T follicular helper cell (primary cell): ENCODE measurements at regions not wholly inside any gene's neighbourhood (a gene's known extent, or its start where the extent isn't known, plus 50 kb on each side); places are given as distances from the start of the nearest gene placed in this dataset.
"Not testable (repeated sequence)": the region's sequence is repeated elsewhere in the genome, so short reads cannot be mapped to it uniquely, and the experiment has no call there.

Experiments used
- DNase-seq: peaks from one replicate; pipeline ENCODE4 v3.0.0-alpha.2; 2020; ENCODE audit warnings: low read depth

DNA sequence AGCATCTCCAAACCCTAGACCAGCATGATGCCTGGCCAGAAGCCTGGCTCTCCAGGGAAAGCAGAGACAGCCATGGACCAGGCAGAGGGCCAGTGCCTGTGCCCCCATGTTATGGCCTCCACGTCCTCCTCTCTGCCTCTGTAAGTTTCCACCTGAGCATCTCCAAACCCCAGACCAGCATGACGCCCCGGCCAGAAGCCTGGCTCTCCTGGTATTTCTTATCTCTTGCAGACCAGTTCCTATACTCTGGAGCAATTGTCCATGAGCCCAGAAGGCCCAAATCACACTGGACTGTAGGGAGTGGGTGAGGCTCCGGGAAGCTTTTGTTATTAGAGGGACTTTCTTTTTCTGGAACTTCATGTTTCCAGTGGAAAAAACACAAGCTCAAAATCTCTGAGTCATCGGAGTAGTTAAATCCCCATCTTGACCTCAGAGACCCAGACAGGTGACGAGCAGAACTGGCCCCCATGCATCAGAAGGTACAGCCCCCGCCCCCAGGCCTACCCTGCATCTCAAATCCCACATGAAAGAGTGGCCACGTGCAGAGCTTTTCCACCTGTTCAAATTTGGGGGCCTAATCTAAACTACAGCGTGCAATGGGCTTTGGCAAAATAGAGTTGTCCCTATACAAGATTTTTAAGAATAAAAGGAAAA lies 110.2 kb upstream of the FOXQ1 start:
- no peak for DNase-seq

DNA sequence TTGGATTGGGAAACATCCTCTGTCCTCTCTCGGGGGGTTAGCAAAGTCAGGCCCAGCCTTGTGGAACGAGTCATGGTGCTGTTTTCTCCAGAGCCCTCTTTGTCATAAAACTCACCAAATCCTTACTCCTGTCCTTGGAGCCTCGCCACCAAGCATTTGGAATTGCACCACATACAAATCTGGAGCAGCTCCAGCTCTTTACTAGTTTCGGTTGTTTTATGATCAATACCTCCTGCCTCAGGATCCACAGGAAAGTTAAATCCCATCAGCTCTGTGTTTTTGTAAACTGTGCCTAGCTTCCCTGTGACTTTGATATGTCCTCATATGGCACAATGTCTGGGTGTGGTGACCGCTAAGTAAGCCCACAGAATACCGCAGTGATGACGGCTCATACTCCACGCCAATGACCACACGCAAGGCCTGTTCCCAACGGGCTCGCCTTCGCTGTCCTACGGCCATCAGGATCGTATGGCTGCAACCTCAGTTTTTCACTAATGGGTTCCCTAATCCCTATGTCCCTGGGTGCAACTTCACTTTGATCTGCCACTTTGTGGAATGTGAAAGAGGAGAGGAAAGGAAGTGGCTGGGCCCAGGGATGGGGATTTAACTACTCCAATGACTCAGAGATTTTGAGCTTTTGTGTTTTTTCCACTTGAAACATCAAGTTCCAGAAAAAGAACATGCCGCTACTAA lies 111.3 kb upstream of the FOXQ1 start:
- no peak for DNase-seq

DNA sequence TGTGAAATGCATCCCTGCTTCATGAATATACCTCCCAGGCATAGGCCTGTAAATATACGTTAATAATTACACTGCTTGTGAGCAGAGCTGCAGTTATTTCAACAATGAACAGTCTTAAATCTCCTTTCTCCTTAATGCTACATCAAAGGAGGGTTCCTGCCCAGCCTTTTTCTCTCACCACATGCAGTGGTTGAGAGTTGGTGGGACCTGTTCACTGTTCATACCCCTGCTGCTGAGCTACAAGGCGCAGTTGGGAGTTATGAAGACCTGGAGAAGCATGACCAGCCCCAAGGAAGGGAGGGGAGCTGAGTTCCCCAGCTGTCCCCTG lies 111.9 kb upstream of the FOXQ1 start:
- DNase-seq, result no peak

DNA sequence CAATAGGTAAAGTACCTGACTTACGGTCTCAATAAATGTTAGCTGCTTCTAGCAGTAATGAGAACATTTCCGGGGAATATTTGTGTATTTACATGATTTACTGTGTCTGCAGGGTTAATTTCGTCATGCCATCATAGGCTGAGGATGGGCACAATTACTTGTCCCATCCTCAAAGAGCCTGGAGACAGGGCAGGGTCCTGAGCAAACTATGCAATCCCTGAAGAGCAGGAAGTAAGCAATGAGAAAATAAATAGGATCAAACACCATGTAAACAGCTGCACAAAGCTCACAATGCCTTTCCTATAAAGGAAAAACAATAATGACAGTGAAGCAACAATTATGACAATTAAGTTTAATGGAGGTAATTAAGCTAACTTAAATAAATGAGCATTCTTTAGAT lies 114.6 kb upstream of the FOXQ1 start:
- DNase-seq, result no peak

DNA sequence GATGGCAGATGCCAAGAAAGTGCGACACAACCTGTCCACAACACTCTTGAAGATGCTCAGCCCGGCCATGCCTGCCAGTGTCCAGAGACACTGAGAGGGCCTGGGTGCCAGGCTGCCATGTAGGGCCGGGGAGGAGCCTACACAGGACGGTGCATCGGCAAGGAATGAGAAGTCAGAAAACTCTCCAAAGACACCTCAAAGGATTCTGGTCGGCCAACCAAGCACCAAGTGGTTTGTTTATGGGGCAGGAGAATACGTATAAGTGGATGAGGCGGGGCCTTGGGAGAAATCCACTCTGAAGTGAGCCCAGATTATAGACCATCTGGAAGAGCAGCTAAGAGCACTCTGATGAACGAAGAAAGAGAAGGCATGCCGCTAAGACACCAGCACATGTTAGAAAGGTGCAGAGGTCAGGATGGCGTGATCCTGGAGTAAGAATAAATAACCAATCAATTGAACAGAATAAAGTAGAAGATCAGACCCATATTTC lies 120.7 kb upstream of the FOXQ1 start:
- DNase-seq, result no peak

DNA sequence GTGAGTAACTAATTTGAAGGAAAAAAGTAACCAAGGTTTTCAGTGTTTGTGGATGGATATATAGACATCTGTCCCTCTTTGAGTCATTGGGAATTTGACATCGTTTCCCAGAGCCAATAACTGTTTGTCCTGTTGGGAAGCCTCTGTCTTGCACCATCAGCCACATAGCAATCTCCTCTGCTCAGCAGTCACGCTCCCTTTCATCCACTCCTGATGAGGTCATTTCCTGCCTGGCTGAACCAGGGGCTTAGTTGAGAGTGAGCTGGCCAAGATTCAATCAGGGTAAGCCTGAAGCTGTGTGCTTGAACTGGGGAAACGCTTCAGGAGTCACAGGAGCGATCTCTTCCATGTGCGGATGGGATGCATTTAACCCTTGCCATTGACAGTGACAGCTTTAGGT lies 121.5 kb upstream of the FOXQ1 start:
- no peak for DNase-seq

DNA sequence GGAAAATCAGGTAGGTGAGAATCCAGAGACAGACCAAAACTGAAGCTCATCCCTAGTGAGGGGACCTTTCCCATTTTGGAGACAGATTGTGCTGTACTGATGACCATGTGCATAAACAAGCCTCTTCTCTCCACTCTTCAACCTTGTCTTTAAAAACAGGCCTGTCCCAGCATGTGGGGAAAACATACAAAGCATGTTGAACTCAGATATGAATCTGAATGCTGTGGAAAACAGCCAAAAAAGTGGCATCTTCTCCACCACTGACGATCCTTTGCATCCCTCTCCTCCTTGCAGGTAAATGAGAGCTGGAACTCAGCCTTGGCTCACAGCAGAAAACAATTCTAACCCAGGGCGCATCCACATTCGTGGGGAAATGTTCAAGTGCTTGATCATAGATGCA lies 123.7 kb upstream of the FOXQ1 start:
- DNase-seq, result no peak

DNA sequence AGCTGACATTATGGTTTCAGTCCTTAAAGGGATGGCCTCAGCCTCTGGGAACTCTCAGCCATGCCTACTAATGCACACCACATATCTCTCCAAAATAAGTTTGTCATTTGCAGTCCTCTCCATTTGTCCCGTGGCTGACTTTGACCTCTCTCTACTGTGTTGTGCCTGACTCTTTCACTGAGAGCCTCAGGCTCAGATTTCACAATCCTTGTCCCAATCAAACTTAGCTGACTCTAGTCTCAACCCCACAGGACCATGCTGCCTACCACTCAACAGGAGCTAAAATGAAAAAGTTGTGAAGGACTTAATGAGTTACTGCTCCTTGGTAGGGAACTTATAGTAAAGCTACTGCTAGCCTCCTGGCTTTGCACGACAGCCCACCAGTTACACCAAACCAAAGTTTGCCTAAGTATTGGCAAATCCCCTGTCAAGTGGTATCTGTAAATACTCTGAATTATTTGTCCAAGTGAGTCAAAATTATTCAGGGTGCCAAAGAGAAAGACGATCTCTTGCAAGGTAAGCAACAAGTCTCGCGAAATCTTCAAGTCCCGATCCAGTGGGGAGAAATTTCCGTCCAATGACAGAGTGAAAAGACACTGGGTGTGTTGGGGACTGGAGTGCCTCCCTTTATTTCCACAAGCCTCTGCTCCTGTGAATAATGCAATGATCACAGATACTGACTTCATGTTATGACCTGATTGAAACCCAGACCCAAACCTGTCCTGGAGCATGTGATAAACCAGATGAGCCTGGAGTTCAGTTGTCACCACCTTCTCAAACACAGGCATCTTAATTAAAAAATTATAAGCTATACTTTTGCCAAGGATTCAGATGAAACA lies 124.4 kb upstream of the FOXQ1 start:
- no peak for DNase-seq

DNA sequence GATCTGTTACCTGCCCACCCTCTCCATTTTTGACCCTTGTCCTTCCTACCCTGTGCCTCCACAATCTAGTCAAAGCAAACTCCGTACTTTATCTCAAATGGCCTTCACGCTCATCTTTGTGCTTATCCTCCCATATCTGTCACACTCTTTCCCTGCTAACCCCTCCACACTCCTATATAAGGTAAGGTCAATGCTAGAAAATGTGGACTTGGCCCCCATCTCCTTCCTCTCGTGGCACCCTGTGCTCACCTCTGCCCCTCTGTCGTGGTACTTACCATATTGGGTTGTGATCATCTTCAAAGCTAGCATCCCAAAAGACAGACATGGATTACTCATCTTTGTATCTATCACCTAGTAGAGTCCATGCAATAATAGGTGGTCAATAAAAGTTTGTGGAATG lies 127.6 kb upstream of the FOXQ1 start:
- DNase-seq, result no peak

DNA sequence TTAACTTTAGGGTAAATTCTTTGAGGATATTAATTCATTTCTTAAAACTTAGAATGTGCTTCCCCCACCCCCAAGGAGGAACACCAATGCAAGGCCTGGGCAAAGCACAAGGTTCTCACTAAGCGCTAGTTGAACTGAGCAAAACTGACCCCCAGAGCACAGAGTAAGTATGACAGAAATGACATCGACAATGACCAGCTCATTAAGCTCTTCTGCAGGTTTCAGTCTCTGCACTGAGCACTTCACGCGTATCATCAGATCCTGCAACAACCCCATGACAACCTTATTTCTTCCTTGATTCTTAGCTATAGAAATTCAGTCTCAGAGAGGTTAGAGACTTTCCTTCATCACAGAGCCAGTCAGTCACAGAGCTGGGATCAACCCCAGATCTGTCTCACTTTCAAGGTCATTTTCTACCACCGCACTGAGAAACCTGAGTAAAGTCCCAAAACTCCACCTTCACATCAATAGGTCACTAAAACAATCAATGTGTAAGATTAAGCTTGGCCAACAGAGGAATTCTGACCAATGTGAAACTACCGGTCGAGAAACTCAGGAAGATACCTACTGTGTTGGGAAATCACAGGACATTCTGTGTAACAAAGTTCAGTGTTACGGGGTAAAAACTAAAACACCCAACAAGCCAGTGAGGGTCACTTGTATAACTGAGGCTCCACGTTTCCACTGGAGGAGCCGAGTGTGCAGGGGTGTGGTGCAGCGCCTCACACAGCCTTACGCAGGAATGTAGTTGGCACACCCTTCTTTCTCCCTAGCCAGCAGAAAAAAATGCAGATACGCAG lies 129.0 kb upstream of the FOXQ1 start:
- DNase-seq, result no peak

DNA sequence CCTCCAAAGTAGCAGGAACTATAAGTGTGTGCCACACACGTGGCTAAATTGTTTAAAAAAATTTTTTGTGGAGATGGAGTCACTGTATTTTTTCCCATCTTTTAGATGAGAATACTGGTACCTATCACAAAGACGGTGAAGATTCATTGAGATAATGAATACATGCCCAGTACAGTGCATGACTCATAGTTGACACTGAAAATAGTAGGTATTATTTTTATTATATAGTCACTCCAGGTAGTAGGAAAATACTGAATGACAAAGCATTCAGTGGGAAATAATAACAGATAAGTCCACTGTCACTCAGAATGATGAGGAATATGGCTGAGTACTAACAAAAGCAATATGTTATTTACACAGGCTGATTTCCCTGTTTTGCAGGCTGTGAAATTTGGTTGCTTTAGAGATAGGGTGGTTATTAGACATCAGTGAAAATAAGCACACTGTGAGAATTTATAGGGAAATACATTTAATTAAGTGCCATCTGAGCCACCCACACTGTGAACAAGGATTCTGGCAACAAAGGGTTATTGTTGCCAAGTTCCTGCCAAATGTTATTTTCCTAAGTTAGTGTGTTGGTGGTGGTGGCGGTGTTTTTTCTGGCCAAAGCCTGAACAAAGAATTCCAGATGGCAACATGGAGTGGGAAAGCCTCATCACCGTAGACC lies 129.8 kb upstream of the FOXQ1 start:
- no peak for DNase-seq

DNA sequence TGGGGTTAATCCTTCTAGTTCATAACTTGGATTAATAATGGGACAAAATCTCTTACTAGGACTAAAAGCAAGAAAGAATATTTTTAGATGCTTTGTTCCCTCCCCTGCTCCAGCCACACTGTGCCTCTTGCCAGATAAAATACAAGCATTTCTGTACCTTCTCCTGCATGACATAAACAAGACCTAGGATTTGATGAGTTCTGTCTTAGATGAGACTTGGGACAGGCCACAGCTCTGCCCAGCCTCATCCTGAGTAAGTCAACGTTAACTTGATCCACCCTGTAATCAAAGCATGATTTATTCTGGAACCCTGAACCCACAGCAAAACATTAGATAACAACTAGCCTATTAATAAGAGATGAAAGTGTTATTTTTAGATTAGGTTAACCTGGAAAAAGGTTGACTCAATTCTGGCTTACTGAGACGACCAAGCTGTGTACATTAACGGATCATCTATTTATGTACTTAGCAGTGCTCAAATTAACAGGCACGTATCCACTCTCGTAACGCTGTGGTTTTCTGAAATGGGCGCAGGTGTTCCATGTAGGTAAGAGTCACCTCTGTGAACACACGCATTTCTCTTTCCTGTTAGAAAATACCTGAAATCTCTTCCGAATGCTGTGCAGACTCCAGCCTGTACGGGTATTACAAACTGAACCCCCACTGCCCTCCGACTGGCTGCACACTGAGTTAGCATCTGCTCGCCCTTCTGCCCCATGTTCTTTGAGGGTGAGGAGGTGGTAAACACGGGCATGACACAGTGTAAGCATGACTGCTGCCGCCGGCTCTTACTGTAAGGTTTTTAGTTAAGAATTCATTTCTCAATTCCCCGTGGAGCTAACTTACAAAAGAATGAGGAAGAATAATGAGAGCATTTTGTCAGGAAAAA lies 132.1 kb upstream of the FOXQ1 start:
- DNase-seq, result no peak

DNA sequence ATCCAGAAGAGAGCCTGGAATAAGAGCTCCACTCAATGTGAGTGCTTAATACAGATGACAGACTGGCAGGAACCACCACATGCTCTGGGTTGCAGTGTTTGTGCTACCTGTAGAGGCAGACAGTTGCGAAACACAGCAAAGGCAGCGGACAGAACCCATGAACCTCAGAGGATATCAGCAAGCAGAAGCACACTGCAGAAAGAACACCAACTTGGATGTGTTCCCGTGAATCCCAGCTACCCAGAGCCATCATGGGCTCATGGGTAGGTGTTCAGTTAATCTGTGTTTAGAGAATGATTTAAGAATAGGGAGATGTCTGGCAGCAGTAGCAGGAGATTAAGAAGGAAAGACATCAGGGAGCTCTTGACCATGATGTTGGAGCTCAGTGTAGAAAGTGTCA lies 133.3 kb upstream of the FOXQ1 start:
- no peak for DNase-seq

DNA sequence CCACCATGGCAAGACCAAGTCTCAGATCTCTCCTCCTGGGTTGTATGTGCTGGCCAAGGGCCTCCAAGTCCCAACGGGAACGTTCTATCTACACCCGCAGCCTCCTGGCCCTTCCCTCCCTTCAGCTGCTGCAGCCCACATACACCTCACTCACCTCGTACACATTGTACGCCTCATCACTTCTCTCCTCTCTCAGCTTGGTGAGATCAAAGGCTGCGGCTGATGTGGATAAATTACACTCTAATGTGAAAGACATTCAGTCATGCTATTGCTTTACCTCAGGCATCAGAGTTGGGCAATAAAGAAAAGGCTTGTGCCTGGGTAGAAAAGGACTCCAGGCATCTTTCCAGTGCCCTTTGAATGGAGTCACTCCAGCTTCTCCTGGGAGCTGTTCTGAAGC lies 135.3 kb upstream of the FOXQ1 start:
- no peak for DNase-seq

DNA sequence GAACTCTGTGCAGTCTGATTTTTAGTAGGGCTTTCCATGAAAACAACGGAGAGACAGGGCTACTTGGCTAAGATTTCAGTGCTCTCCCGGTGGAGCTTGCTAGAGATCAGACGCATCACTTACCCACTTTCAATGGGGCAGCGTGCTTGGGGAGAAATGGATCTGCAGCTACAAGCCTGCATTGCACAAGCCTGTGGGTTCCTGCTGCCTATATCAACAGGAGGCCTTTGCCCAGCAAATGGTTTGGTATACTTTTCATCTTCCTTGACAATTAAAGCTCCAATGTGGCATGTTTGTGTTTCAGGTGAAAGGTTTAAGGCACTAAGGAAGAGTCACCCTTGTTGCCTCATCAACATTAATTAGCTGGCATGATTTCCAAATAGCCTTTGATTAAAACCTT lies 136.0 kb upstream of the FOXQ1 start:
- DNase-seq, result no peak

DNA sequence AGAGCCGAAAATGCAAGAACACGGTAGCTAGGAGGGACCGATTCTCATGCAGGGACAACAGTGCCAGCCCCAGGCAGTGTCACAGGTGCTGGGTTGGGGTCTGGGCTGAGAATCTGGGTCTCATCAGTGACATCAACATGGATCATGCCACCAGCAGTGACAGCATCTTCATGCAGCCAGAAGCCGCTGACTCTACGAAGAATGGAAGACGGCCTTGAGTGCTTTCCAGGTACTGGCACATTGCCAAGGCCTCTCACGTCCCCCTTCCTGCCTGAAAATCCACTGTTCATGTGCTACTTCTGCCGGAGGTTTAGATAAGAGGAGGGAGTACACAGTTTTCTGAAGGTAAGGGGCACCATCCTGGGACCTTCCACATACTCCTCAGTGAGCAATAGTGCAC lies 141.1 kb upstream of the FOXQ1 start:
- no peak for DNase-seq

DNA sequence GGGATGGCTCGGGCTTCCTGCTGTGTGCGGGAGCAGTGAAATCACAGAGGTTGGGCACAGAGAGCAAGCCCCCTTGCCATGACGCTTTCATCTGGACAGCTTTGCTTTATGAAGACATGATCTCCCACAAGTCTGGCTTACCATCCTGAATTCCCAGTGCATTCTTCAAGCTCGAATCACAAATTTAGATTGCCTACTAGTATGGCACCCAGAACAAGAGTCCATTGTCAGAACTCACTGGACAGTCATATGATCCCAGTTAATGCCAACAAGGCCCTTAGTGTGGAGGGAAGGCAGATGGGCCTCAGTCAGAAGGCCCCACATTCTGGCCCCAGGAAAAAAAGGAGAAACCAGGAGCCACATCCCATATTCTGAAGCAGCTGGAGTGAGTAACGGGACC lies 147.3 kb upstream of the FOXQ1 start:
- DNase-seq, result no peak

DNA sequence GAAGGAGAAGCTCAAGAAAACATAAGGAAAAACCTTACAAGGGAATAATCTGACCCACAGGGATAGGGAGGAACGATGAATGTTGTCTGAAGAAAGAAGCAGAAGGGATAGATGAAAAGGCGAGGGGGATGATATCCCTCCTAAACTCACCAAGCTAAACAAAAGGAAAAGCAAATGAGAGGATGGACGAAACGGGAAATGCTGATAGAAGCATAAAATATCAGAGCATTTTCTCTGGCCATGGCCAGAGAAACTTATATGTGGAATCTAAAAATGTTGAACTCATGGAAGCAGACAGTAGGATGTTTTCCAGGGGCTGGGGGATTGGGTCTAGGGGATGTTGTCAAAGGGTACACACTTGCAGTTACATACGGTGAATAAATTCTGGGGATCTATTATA lies 148.4 kb upstream of the FOXQ1 start:
- DNase-seq, result no peak

DNA sequence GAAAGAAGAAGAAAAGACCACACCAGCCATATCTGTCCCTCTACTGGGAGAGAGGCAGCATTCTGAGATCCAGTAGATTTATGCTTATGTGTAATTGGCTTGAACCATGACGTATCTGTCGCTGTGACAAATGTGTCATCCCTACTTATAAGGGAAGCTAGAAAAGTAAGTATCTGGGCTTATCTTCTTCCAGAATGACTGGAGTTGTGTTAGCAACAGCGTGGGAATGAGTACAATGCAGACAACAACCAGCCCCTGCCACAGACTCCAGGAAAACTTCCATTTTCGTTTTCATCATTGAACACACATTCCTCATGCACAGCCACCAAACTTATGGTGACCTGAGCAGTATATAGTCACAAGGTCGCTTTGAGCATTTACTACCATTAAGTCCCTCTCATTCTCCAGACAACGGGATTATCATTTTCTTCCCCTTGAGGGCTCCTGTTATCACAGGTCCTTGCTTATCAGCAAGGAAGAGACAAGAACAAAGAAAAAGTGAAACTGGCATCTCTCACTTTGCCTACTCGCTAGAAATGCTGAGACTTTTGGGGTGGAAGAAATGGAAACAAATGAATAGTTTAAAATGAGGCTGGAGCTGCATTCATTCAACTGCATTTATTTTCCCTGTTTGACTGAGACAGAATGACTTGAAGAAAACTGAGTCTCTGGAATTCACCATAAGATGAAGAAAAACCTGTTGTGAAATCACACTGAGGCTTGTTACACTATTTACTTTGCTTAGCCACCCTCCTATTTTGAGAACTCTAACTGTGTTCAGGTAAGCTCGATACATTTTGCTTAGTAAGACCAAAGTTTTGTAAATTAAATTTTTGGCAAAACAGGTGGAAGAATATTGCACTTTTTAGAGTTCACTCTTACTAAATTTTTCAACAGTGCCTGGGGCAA lies 149.3 kb upstream of the FOXQ1 start:
- DNase-seq, result no peak

DNA sequence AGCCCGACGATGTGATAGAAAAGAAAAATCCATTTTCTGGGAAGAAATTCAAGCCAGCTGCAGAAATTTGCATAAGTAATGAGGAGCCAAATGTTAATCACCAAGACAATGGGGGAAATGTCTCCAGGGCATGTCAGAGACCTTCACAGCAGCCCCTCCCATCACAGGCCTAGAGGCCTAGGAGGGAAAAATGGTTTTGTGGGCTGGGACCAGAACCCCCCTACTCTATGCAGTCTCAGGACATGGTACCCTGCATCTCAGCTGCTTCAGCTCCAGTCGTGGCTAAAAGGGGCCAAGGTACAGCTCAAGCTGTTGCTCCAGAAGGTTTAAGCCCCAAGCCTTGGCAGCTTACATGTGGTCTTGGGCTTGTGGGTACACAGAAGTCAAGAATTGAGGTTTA lies 155.5 kb upstream of the FOXQ1 start:
- not testable (repeated sequence) for DNase-seq
